Thyroid gland (tissue), 4 donors: ENCODE measurements at regions not wholly inside any gene's neighbourhood (a gene's known extent, or its start where the extent isn't known, plus 50 kb on each side); places are given as distances from the start of the nearest gene placed in this dataset.

Experiments used
- CTCF ChIP-seq, 6 experiments: fragments of 200-600 bp in 3 of 6; fragments of 450-650 bp in 3 of 6; sonication (generic) in 3 of 6; IDR thresholded peaks; one replicate each; pipeline ENCODE4 v1.5.1; 2016 to 2019; ENCODE audit warnings: antibody characterized with exemption in 6 of 6, mild to moderate bottlenecking in 2 of 6, inconsistent platforms in 1 of 6, moderate library complexity in 1 of 6
- POLR2A ChIP-seq, 2 donors: fragments of 450-650 bp; IDR thresholded peaks; one replicate each; pipeline ENCODE4 v1.6.1; 2017; ENCODE audit warnings: antibody characterized with exemption in 2 of 2, mild to moderate bottlenecking in 2 of 2, moderate library complexity in 1 of 2

DNA sequence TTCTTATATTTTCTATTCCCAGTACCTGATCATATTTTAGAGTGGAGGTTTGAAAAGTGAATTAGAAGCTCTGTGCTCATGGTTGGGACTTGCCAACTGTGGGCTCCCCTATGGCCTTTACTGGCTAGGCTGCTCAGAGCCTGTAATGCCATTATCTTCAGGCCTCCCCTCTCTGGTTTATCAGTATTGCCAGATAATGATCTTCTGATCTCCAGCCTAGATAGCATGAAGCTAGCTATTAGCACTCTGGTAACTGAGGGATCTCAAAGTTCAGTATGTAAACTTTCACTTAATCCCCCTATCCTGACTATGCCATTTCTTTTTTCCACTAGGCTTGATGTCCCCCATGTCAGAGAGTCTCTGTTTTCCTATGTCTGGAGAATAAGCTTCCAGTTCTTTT, 393.7 kb upstream of the CITED2 start:
- no peak for TF ChIP-seq CTCF (IDR thresholded peaks at IDR 0.05)
- TF ChIP-seq POLR2A (IDR thresholded peaks at IDR 0.05): no peak
